ENCODE measurements at regions not wholly inside any gene's neighbourhood (a gene's known extent, or its start where the extent isn't known, plus 50 kb on each side); places are given as distances from the start of the nearest gene placed in this dataset.

GRCh38 chr17:72517413-72518158, 396.8 kb downstream of the SOX9 start:
- peaks cover 7 to 54% (median 26%) of the 10 kb centered on the region in 5 donors for H3K27me3 Mint-ChIP-seq
- H3K4me1 Mint-ChIP-seq, result no peaks in the 10 kb centered on the region
- POLR2A ChIA-PET, result no interaction called here
- H3K4me3 Mint-ChIP-seq, result no peak overlapping the region
- no peak for DNase-seq
- no peak overlapping the region for H3K27ac Mint-ChIP-seq
- no peaks in the 10 kb centered on the region for H3K9me3 Mint-ChIP-seq
- H3K36me3 Mint-ChIP-seq, result no peaks in the 10 kb centered on the region
- ATAC-seq, result no peak

- Mint-ChIP-seq H3K27ac (no peak overlapping the region), H3K27me3 (peaks cover 8 to 54% (median 26%) of the 10 kb centered on the region in 5 donors), H3K36me3 (no peaks in the 10 kb centered on the region), H3K4me1 (no peaks in the 10 kb centered on the region), H3K9me3 (no peaks in the 10 kb centered on the region), H3K4me3 (no peak overlapping the region)
- DNase-seq, result no peak
- ATAC-seq, result no peak
- POLR2A ChIA-PET, result no interaction called here
Measured at GRCh38 chr17:72518159-72518732, 397.4 kb downstream of the SOX9 start.

- peaks cover 8 to 54% (median 26%) of the 10 kb centered on the region in 5 donors for H3K27me3 Mint-ChIP-seq
- H3K27ac Mint-ChIP-seq, result no peak overlapping the region
- DNase-seq, result no peak
- ATAC-seq, result no peak
- H3K36me3 Mint-ChIP-seq, result no peaks in the 10 kb centered on the region
- H3K4me3 Mint-ChIP-seq, result no peak overlapping the region
- H3K4me1 Mint-ChIP-seq, result no peaks in the 10 kb centered on the region
- H3K9me3 Mint-ChIP-seq, result no peaks in the 10 kb centered on the region
- POLR2A ChIA-PET, result no interaction called here
Measured at GRCh38 chr17:72518753-72519597, 398.2 kb downstream of the SOX9 start.

- POLR2A ChIA-PET, result no interaction called here
- DNase-seq, result no peak
- H3K9me3 Mint-ChIP-seq, result no peaks in the 10 kb centered on the region
- no peaks in the 10 kb centered on the region for H3K36me3 Mint-ChIP-seq
- H3K27me3 Mint-ChIP-seq, result peaks cover 6 to 48% (median 23%) of the 10 kb centered on the region in 5 donors
- H3K4me3 Mint-ChIP-seq, result no peak overlapping the region
- ATAC-seq, result no peak
- no peak overlapping the region for H3K27ac Mint-ChIP-seq
- H3K4me1 Mint-ChIP-seq, result no peaks in the 10 kb centered on the region
Measured at GRCh38 chr17:72519598-72519936, 398.7 kb downstream of the SOX9 start.

GRCh38 chr17:72520665-72521303, 400.0 kb downstream of the SOX9 start:
- H3K27me3 Mint-ChIP-seq, result peaks cover 6 to 36% (median 12%) of the 10 kb centered on the region in 5 donors
- POLR2A ChIA-PET, result no interaction called here

GRCh38 chr17:72523491-72523890, 402.7 kb downstream of the SOX9 start:
- POLR2A ChIA-PET, result no interaction called here
- DNase-seq, result no peak
- H3K27me3 Mint-ChIP-seq, result peaks cover 1 to 19% (median 14%) of the 10 kb centered on the region in 5 donors
- no peaks in the 10 kb centered on the region for H3K9me3 Mint-ChIP-seq
- no peaks in the 10 kb centered on the region for H3K36me3 Mint-ChIP-seq
- no peaks in the 10 kb centered on the region for H3K4me1 Mint-ChIP-seq
- no peak for ATAC-seq
- H3K4me3 Mint-ChIP-seq, result no peak overlapping the region
- no peak overlapping the region for H3K27ac Mint-ChIP-seq

More at GRCh38 chr17:72520665-72521303, 400.0 kb downstream of the SOX9 start:
- Mint-ChIP-seq H3K4me3 (no peak overlapping the region), H3K9me3 (no peaks in the 10 kb centered on the region), H3K27ac (no peak overlapping the region), H3K4me1 (no peaks in the 10 kb centered on the region), H3K36me3 (no peaks in the 10 kb centered on the region)
- DNase-seq (no peak), ATAC-seq (no peak)

- H3K9me3 Mint-ChIP-seq, result no peaks in the 10 kb centered on the region
- H3K4me1 Mint-ChIP-seq, result no peaks in the 10 kb centered on the region
- H3K4me3 Mint-ChIP-seq, result no peak overlapping the region
- H3K36me3 Mint-ChIP-seq, result no peaks in the 10 kb centered on the region
- H3K27me3 Mint-ChIP-seq, result peaks cover 3 to 28% (median 11%) of the 10 kb centered on the region in 5 donors
- no peak overlapping the region for H3K27ac Mint-ChIP-seq
- no peak for ATAC-seq
- no peak for DNase-seq
- POLR2A ChIA-PET, result no interaction called here
Measured at GRCh38 chr17:72525225-72526015, 404.6 kb downstream of the SOX9 start.

- ATAC-seq, result no peak
- POLR2A ChIA-PET, result no interaction called here
- Mint-ChIP-seq H3K4me1 (no peaks in the 10 kb centered on the region), H3K9me3 (no peaks in the 10 kb centered on the region), H3K27me3 (peaks cover 3 to 40% (median 6%) of the 10 kb centered on the region in 5 donors), H3K4me3 (no peak overlapping the region), H3K36me3 (no peaks in the 10 kb centered on the region), H3K27ac (no peak overlapping the region)
- DNase-seq, result no peak
Measured at GRCh38 chr17:72526769-72527168, 405.9 kb downstream of the SOX9 start.

- Mint-ChIP-seq H3K4me1 (no peaks in the 10 kb centered on the region), H3K36me3 (no peaks in the 10 kb centered on the region), H3K27ac (no peak overlapping the region), H3K4me3 (no peak overlapping the region), H3K27me3 (peaks cover 3 to 45% (median 6%) of the 10 kb centered on the region in 5 donors), H3K9me3 (no peaks in the 10 kb centered on the region)
- ATAC-seq, result no peak
- POLR2A ChIA-PET, result no interaction called here
- DNase-seq, result no peak
Measured at GRCh38 chr17:72527789-72528188, 407.0 kb downstream of the SOX9 start.

- no peak for DNase-seq
- no peak overlapping the region for H3K4me3 Mint-ChIP-seq
- H3K27me3 Mint-ChIP-seq, result peaks cover 1 to 45% (median 5%) of the 10 kb centered on the region in 5 donors
- H3K36me3 Mint-ChIP-seq, result no peaks in the 10 kb centered on the region
- POLR2A ChIA-PET, result no interaction called here
- H3K9me3 Mint-ChIP-seq, result no peaks in the 10 kb centered on the region
- H3K4me1 Mint-ChIP-seq, result no peaks in the 10 kb centered on the region
- H3K27ac Mint-ChIP-seq, result no peak overlapping the region
- no peak for ATAC-seq
Measured at GRCh38 chr17:72528683-72529082, 407.9 kb downstream of the SOX9 start.

GRCh38 chr17:72529386-72529785, 408.6 kb downstream of the SOX9 start:
- no peaks in the 10 kb centered on the region for H3K9me3 Mint-ChIP-seq
- no peaks in the 10 kb centered on the region for H3K4me1 Mint-ChIP-seq
- no peaks in the 10 kb centered on the region for H3K36me3 Mint-ChIP-seq
- H3K4me3 Mint-ChIP-seq, result no peak overlapping the region
- DNase-seq (no peak), ATAC-seq (no peak)
- POLR2A ChIA-PET, result no interaction called here
- H3K27me3 Mint-ChIP-seq, result peaks cover 1 to 48% (median 5%) of the 10 kb centered on the region in 5 donors
- H3K27ac Mint-ChIP-seq, result no peak overlapping the region

GRCh38 chr17:72530454-72530853, 409.6 kb downstream of the SOX9 start:
- Mint-ChIP-seq H3K4me3 (no peak overlapping the region), H3K36me3 (peaks cover 0 to 2% (median 0%) of the 10 kb centered on the region in 3 donors)

More at GRCh38 chr17:72530454-72530853, 409.6 kb downstream of the SOX9 start:
- peaks cover 1 to 55% (median 9%) of the 10 kb centered on the region in 5 donors for H3K27me3 Mint-ChIP-seq
- POLR2A ChIA-PET, result no interaction called here
- no peak overlapping the region for H3K27ac Mint-ChIP-seq
- no peaks in the 10 kb centered on the region for H3K4me1 Mint-ChIP-seq
- ATAC-seq, result no peak
- H3K9me3 Mint-ChIP-seq, result peaks cover 0 to 2% (median 0%) of the 10 kb centered on the region in 9 donors
- no peak for DNase-seq

All from naive thymus-derived CD8-positive, alpha-beta T cell (primary cell).